GM12878 (cell line): ENCODE measurements at regions not wholly inside any gene's neighbourhood (a gene's known extent, or its start where the extent isn't known, plus 50 kb on each side); places are given as distances from the start of the nearest gene placed in this dataset.

Experiments
- ATAC-seq: fragments of 200-7000 bp; cut with Tn5 transposase; 3 replicates; pipeline ENCODE4 v1.9.1; 2020; ENCODE audit warnings: mild to moderate bottlenecking, moderate library complexity
- BruUV-seq: library from RNA; stranded (reverse); fragments of 400-500 nt; replicated peaks from 2 replicates; lab custom pipeline; 2021; lab: Mats Ljungman, UMichigan
- CTCF ChIA-PET: fragments of 300-600 bp; sonication (Branson Sonifier 250); formaldehyde crosslinking; extraction: SDS; loops from one replicate; lab custom pipeline; 2021; ENCODE audit warnings: inconsistent platforms; lab: Yijun Ruan, JAX
- POLR2A ChIA-PET: fragments of 350-600 bp; formaldehyde crosslinking; extraction: SDS; loops from one replicate; lab custom pipeline; 2021; ENCODE audit warnings: inconsistent platforms; lab: Charles Lee
- RAD21 ChIA-PET: fragments of 300-600 bp; sonication (Branson Sonifier 250); formaldehyde crosslinking; loops from one replicate; lab custom pipeline; 2023; ENCODE audit warnings: antibody characterized with exemption; ENCODE audit not compliant: unreplicated experiment; lab: Charles Lee
- SMC1A ChIA-PET: fragments of 300-600 bp; sonication (Branson Sonifier 250); formaldehyde crosslinking; loops from one replicate; lab custom pipeline; 2023; ENCODE audit not compliant: unreplicated experiment, uncharacterized antibody; lab: Charles Lee
- DNase-seq: peaks from one replicate; pipeline ENCODE4 v3.0.0-alpha.2; 2011; ENCODE audit warnings: low read depth, low spot score
- FAIRE-seq: peaks from 3 replicates; lab custom pipeline; 2011; peaks lifted over from hg19 to GRCh38; lab: Jason Lieb, UNC
- H2AFZ ChIP-seq: 2 replicates; pipeline ENCODE4 v1.6.0; 2011; ENCODE audit warnings: low read depth, low read length, control low read depth; ENCODE audit not compliant: control insufficient read depth
- H3K27ac ChIP-seq: 2 replicates; pipeline ENCODE4 v1.5.1; 2011; ENCODE audit warnings: control low read depth; ENCODE audit not compliant: control insufficient read depth, insufficient read depth
- H3K27me3 ChIP-seq, 2 experiments: replicated peaks in 1 of 2; 2 replicates each; pipeline versions ENCODE4 v1.6.0 to v1.6.1; 2011; ENCODE audit warnings: low read length in 1 of 2; ENCODE audit not compliant: control insufficient read depth in 2 of 2, insufficient read depth in 2 of 2
- H3K36me3 ChIP-seq, 2 experiments: 2 replicates each; pipeline ENCODE4 v1.5.1; 2011; ENCODE audit warnings: low read length in 1 of 2; ENCODE audit not compliant: control insufficient read depth in 2 of 2, insufficient read depth in 2 of 2
- H3K4me1 ChIP-seq: 2 replicates; pipeline ENCODE4 v1.6.1; 2011; ENCODE audit warnings: mild to moderate bottlenecking, low read length, moderate library complexity, mixed read lengths; ENCODE audit not compliant: control insufficient read depth, insufficient read depth
- H3K4me2 ChIP-seq: 2 replicates; pipeline ENCODE4 v1.6.0; 2011; ENCODE audit warnings: control low read depth; ENCODE audit not compliant: control insufficient read depth, insufficient read depth
- H3K4me3 ChIP-seq: fragments of 200-600 bp; sonication (generic); 2 replicates; pipeline ENCODE4 v1.5.1; 2016
- H3K79me2 ChIP-seq: 2 replicates; pipeline ENCODE4 v1.6.0; 2011; ENCODE audit warnings: low read length; ENCODE audit not compliant: control insufficient read depth, insufficient read depth
- H3K9ac ChIP-seq: 2 replicates; pipeline ENCODE4 v1.8.0; 2011; ENCODE audit warnings: low read length, control low read depth, mixed read lengths; ENCODE audit not compliant: control insufficient read depth, insufficient read depth
- H3K9me3 ChIP-seq: replicated peaks from 3 replicates; pipeline ENCODE4 v1.5.1; 2011; ENCODE audit warnings: mild to moderate bottlenecking, low read length; ENCODE audit not compliant: control insufficient read depth, insufficient read depth
- H4K20me1 ChIP-seq: 2 replicates; pipeline ENCODE4 v1.6.0; 2011; ENCODE audit not compliant: control insufficient read depth, insufficient read depth
- JUND ChIP-seq: IDR thresholded peaks from 2 replicates; pipeline ENCODE4 v1.6.1; 2012; ENCODE audit warnings: low read depth, mild to moderate bottlenecking, low read length, improper control_type of control experiment, moderate library complexity
- MTA3 ChIP-seq: IDR thresholded peaks from 2 replicates; pipeline ENCODE4 v1.6.1; 2012; ENCODE audit warnings: low read length, inconsistent platforms, borderline replicate concordance
- SUZ12 ChIP-seq: fragments of 200-600 bp; sonication (generic); IDR thresholded peaks from one replicate; pipeline ENCODE4 v1.6.1; 2018; ENCODE audit warnings: antibody characterized with exemption, mild to moderate bottlenecking; ENCODE audit not compliant: unreplicated experiment
- WGBS: methylation state at CpG from one replicate; pipeline ENCODE4 v1.1.6; 2016; ENCODE audit warnings: low lambda C conversion rate; ENCODE audit not compliant: insufficient replicate concordance, insufficient coverage; ENCODE audit errors: missing lambda C conversion rate; 5-methylcytosine and 5-hydroxymethylcytosine counted together
- in situ Hi-C: fragments of 300-500 bp; cut with MboI; formaldehyde crosslinking; loops from 9 replicates; pipeline ENCODE4 v1.14.3; 2018; ENCODE audit warnings: mixed read lengths
- intact Hi-C: fragments of 100-400 bp; cut with micrococcal nuclease; formaldehyde crosslinking; loops from one replicate; pipeline ENCODE4 v1.14.2; 2022; ENCODE audit not compliant: unreplicated experiment
- TF ChIP-seq, protein P1 (sequence below): fragments of 450-650 bp; IDR thresholded peaks from 2 replicates; pipeline ENCODE4 v1.6.1; 2017; ENCODE audit warnings: antibody characterized with exemption, mild to moderate bottlenecking, moderate library complexity
- TF ChIP-seq, protein P2 (sequence below): fragments of 450-650 bp; formaldehyde crosslinking; IDR thresholded peaks from 2 replicates; pipeline ENCODE4 v1.4.0; 2022; ENCODE audit warnings: mild to moderate bottlenecking, moderate library complexity

DNA sequence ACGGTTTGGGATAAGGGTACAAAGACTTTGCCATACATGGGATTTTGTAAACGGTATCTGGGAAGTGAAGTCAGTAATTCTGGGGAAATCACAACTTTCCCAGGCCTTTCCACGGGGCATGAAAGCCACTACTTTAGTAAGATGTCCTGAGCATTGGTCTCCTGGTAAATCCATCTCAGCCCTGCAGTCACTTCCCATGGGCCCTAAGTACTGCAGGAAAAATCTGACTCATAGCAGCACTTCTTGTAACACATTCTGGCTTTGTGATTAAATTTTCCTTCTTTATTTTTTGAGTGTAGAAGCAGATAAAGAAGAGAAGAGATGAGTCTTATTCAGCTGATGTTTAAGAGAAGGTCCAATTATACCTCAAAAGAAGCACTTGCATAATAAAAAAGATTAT is 67.6 kb downstream of the BLID start (continued):
- TF ChIP-seq JUND (no peak), MTA3 (no peak)
- TF ChIP-seq, protein P1, sequence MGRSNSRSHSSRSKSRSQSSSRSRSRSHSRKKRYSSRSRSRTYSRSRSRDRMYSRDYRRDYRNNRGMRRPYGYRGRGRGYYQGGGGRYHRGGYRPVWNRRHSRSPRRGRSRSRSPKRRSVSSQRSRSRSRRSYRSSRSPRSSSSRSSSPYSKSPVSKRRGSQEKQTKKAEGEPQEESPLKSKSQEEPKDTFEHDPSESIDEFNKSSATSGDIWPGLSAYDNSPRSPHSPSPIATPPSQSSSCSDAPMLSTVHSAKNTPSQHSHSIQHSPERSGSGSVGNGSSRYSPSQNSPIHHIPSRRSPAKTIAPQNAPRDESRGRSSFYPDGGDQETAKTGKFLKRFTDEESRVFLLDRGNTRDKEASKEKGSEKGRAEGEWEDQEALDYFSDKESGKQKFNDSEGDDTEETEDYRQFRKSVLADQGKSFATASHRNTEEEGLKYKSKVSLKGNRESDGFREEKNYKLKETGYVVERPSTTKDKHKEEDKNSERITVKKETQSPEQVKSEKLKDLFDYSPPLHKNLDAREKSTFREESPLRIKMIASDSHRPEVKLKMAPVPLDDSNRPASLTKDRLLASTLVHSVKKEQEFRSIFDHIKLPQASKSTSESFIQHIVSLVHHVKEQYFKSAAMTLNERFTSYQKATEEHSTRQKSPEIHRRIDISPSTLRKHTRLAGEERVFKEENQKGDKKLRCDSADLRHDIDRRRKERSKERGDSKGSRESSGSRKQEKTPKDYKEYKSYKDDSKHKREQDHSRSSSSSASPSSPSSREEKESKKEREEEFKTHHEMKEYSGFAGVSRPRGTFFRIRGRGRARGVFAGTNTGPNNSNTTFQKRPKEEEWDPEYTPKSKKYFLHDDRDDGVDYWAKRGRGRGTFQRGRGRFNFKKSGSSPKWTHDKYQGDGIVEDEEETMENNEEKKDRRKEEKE, result no peak
- TF ChIP-seq, protein P2, sequence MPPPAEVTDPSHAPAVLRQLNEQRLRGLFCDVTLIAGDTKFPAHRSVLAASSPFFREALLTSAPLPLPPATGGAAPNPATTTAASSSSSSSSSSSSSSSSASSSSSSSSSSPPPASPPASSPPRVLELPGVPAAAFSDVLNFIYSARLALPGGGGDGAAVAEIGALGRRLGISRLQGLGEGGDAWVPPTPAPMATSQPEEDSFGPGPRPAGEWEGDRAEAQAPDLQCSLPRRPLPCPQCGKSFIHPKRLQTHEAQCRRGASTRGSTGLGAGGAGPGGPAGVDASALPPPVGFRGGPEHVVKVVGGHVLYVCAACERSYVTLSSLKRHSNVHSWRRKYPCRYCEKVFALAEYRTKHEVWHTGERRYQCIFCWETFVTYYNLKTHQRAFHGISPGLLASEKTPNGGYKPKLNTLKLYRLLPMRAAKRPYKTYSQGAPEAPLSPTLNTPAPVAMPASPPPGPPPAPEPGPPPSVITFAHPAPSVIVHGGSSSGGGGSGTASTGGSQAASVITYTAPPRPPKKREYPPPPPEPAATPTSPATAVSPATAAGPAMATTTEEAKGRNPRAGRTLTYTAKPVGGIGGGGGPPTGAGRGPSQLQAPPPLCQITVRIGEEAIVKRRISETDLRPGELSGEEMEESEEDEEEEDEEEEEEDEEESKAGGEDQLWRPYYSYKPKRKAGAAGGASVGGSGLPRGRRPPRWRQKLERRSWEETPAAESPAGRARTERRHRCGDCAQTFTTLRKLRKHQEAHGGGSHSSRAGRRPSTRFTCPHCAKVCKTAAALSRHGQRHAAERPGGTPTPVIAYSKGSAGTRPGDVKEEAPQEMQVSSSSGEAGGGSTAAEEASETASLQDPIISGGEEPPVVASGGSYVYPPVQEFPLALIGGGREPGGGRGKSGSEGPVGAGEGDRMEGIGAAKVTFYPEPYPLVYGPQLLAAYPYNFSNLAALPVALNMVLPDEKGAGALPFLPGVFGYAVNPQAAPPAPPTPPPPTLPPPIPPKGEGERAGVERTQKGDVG (CRISPR knock-in tag), result no peak

DNA sequence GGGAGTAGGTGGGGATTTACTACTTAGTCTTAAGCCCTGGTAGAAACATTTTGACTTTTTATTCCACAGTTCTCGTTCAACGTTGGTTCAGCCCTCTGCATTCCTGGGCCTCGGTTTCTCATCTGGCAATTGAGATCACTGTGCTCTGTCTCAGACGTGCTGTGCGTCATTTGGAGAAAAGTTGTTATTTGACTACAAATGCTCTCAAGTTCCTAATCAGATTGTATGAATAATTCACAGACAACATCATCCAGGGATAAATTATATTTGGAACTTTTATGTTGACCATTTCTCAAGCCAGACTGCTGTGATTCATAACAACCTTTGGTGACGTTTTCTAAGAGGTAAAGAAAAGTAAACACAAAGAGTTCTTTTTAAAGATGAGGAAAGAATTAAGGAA is 69.2 kb downstream of the BLID start:
- ChIA-PET CTCF (no interaction called here), SMC1A (no interaction called here), RAD21 (no interaction called here), POLR2A (no interaction called here)
- no peak overlapping the region for H3K4me3 ChIP-seq
- no peaks in the 10 kb centered on the region for H3K9me3 ChIP-seq
- in situ Hi-C loops (no loop called here), intact Hi-C loops (no loop called here)
- no peaks in the 10 kb centered on the region for H3K79me2 ChIP-seq
- BruUV-seq, result no TSS peak
- H4K20me1 ChIP-seq, result no peaks in the 10 kb centered on the region
- H3K27ac ChIP-seq, result no peak overlapping the region
- H3K4me1 ChIP-seq, result no peaks in the 10 kb centered on the region
- H3K4me2 ChIP-seq, result no peak overlapping the region
- TF ChIP-seq SUZ12, result no peak
- H3K36me3 ChIP-seq, result no peaks in the 10 kb centered on the region
- no peak overlapping the region for H3K9ac ChIP-seq
- H3K27me3 ChIP-seq, result no peaks in the 10 kb centered on the region
- FAIRE-seq (no peak), DNase-seq (no peak), ATAC-seq (no peak)
- WGBS, result 7% methylated on average over 6 of the region's 6 CpGs
- H2AFZ ChIP-seq, result no peak overlapping the region
